Thyroid gland (tissue), 4 donors: ENCODE measurements at regions not wholly inside any gene's neighbourhood (a gene's known extent, or its start where the extent isn't known, plus 50 kb on each side); places are given as distances from the start of the nearest gene placed in this dataset.

Source experiments
- DNase-seq, 2 donors: peaks; one replicate each; pipeline ENCODE4 v3.0.0-alpha.2; 2019
- H3K27ac ChIP-seq, 3 donors: fragments of 200-600 bp; sonication (generic); 1 replicate in 2 of 3; 2 replicates in 1 of 3; pipeline ENCODE4 v1.5.1; 2016 to 2019; ENCODE audit warnings: mild to moderate bottlenecking in 1 of 3, moderate library complexity in 1 of 3
- H3K27me3 ChIP-seq: fragments of 200-600 bp; sonication (generic); one replicate; pipeline ENCODE4 v1.5.1; 2019
- H3K36me3 ChIP-seq, 2 donors: fragments of 200-600 bp; sonication (generic); one replicate each; pipeline ENCODE4 v1.5.1; 2016 to 2019
- H3K4me1 ChIP-seq, 2 donors: fragments of 200-600 bp; sonication (generic); one replicate each; pipeline ENCODE4 v1.5.1; 2017 to 2019
- H3K4me3 ChIP-seq, 3 donors: fragments of 200-600 bp; sonication (generic); replicated peaks in 1 of 3; 1 replicate in 2 of 3; 2 replicates in 1 of 3; pipeline ENCODE4 v1.5.1; 2016; ENCODE audit warnings: mild to moderate bottlenecking in 1 of 3
- H3K9me3 ChIP-seq: fragments of 200-600 bp; sonication (generic); one replicate; pipeline ENCODE4 v1.5.1; 2017
- CTCF ChIP-seq, 6 experiments: fragments of 200-600 bp in 3 of 6; fragments of 450-650 bp in 3 of 6; sonication (generic) in 3 of 6; IDR thresholded peaks; one replicate each; pipeline ENCODE4 v1.5.1; 2016 to 2019; ENCODE audit warnings: antibody characterized with exemption in 6 of 6, mild to moderate bottlenecking in 2 of 6, inconsistent platforms in 1 of 6, moderate library complexity in 1 of 6
- POLR2A ChIP-seq, 2 donors: fragments of 450-650 bp; IDR thresholded peaks; one replicate each; pipeline ENCODE4 v1.6.1; 2017; ENCODE audit warnings: antibody characterized with exemption in 2 of 2, mild to moderate bottlenecking in 2 of 2, moderate library complexity in 1 of 2
- WGBS, 2 donors: methylation state at CpG; one replicate each; pipeline ENCODE4 v1.1.5; 2017; 5-methylcytosine and 5-hydroxymethylcytosine counted together
- intact Hi-C: fragments of 100-400 bp; cut with DNase I; formaldehyde crosslinking; loops from one replicate; pipeline ENCODE4 v1.15.1; 2023

GRCh38 chr13:58579468-58579867 lies 947.9 kb downstream of the PCDH17 start:
- no peaks in the 10 kb centered on the region for H3K9me3 ChIP-seq
- H3K27me3 ChIP-seq, result no peaks in the 10 kb centered on the region
- no peak overlapping the region for H3K4me3 ChIP-seq
- H3K4me1 ChIP-seq, result no peaks in the 10 kb centered on the region
- 89 to 90% methylated on average over 2 of the region's 2 CpGs for whole genome bisulfite sequencing, 2 donors
- DNase-seq, result no peak
- intact Hi-C loops, result no loop called here
- TF ChIP-seq POLR2A (IDR thresholded peaks at IDR 0.05), result no peak
- TF ChIP-seq CTCF (IDR thresholded peaks at IDR 0.05), result no peak
- no peak overlapping the region for H3K27ac ChIP-seq
- no peaks in the 10 kb centered on the region for H3K36me3 ChIP-seq

GRCh38 chr13:58583966-58584365 lies 952.4 kb downstream of the PCDH17 start:
- Histone ChIP-seq H3K9me3 (no peaks in the 10 kb centered on the region), H3K36me3 (no peaks in the 10 kb centered on the region), H3K27me3 (no peaks in the 10 kb centered on the region), H3K27ac (no peak overlapping the region), H3K4me3 (no peak overlapping the region), H3K4me1 (no peaks in the 10 kb centered on the region)
- no peak for TF ChIP-seq CTCF (IDR thresholded peaks at IDR 0.05)
- TF ChIP-seq POLR2A (IDR thresholded peaks at IDR 0.05), result no peak
- intact Hi-C loops, result no loop called here
- no peak for DNase-seq
- 93 to 94% methylated on average over 1 of the region's 1 CpG for WGBS, 2 donors

GRCh38 chr13:58584610-58585009 lies 953.1 kb downstream of the PCDH17 start:
- WGBS, 2 donors, result 70 to 90% methylated on average over 2 of the region's 2 CpGs
- Histone ChIP-seq H3K4me3 (no peak overlapping the region), H3K27ac (no peak overlapping the region), H3K4me1 (no peaks in the 10 kb centered on the region), H3K36me3 (no peaks in the 10 kb centered on the region), H3K27me3 (no peaks in the 10 kb centered on the region), H3K9me3 (no peaks in the 10 kb centered on the region)
- no peak for DNase-seq
- intact Hi-C loops, result no loop called here
- TF ChIP-seq CTCF (IDR thresholded peaks at IDR 0.05) (no peak), POLR2A (IDR thresholded peaks at IDR 0.05) (no peak)

GRCh38 chr13:58587183-58587582 lies 955.6 kb downstream of the PCDH17 start:
- H3K4me1 ChIP-seq, result no peaks in the 10 kb centered on the region
- 79 to 82% methylated on average over 2 of the region's 2 CpGs for WGBS, 2 donors

GRCh38 chr13:58592052-58592451 lies 960.5 kb downstream of the PCDH17 start:
- intact Hi-C loops, result no loop called here
- Histone ChIP-seq H3K27ac (no peak overlapping the region), H3K4me3 (no peak overlapping the region), H3K9me3 (no peaks in the 10 kb centered on the region), H3K4me1 (no peaks in the 10 kb centered on the region), H3K27me3 (no peaks in the 10 kb centered on the region), H3K36me3 (no peaks in the 10 kb centered on the region)
- TF ChIP-seq POLR2A (IDR thresholded peaks at IDR 0.05), result no peak
- TF ChIP-seq CTCF (IDR thresholded peaks at IDR 0.05), result no peak
- no peak for DNase-seq

More at GRCh38 chr13:58587183-58587582, 955.6 kb downstream of the PCDH17 start:
- H3K9me3 ChIP-seq, result no peaks in the 10 kb centered on the region
- no peaks in the 10 kb centered on the region for H3K27me3 ChIP-seq
- no peak for TF ChIP-seq POLR2A (IDR thresholded peaks at IDR 0.05)
- TF ChIP-seq CTCF (IDR thresholded peaks at IDR 0.05), result no peak
- intact Hi-C loops, result no loop called here
- DNase-seq, result no peak
- H3K27ac ChIP-seq, result no peak overlapping the region
- no peaks in the 10 kb centered on the region for H3K36me3 ChIP-seq
- no peak overlapping the region for H3K4me3 ChIP-seq
